Activated CD4-positive, alpha-beta T cell treated with anti-CD3 and anti-CD28 coated beads, Interleukin-2, Interleukin-6, amounts not matched to agents 100 ng/mL and 50 ng/mL, durations not matched to agents 16 hours and 8 hours (primary cell): ENCODE measurements at regions not wholly inside any gene's neighbourhood (a gene's known extent, or its start where the extent isn't known, plus 50 kb on each side); places are given as distances from the start of the nearest gene placed in this dataset.
"Not testable (repeated sequence)": the region's sequence is repeated elsewhere in the genome, so short reads cannot be mapped to it uniquely, and the experiment has no call there.

Source experiments
- DNase-seq: peaks from one replicate; pipeline ENCODE4 v3.0.0-alpha.2; 2020

DNA sequence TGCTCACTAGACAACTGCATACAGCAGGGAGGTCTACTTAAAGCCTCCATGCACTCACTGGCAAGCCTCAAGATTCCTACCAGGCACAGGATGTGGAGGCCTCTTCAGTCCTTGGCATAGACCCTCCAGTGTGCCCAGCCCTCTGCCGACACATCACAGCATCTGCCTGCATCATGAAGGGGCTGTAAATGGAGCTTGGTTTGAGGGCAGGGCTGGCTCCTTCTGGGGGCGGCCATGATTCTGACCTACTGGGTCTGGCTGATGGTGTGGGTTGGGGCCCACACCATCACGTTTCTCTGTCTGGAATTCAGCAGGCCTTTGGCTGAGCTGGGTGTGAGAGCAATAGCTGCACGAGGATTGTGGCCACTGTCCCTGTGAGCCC is 84.9 kb upstream of the SHB start:
- no peak for DNase-seq

DNA sequence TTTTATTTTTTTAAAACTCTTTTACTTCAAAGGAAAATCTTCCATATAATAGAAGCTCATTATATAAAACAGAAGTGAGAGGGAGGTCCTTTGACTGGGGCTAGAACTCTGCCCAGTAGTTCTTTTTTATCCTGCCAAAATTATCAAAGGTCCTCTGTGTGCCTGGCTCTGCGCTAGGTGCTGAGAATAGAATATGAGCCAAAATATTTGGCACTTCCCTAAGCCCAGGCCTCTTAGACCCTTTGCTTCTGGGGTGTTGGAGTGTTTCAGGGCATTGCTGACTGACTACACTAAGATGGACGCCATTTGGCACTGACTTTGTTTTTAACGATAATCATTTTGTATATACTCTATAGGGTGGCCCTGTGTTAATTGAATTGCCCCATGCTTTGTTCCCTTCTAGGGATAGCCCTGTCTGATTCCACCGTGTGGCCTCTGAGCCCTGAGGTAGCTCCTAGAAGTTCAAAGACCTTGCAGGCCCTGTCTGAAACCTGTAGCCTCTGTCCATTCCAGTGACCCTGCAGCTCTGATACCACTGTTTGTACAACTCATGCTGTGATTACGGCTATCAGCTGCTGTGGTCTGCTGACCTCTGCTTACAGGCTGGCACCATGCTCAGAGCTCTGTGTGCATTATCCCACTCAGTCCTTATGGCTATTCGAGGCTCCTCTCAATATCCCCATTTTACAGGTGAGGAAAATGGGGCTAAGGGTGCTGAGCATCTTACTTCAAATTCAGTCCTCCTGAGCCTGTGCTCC is 84.3 kb upstream of the SHB start:
- no peak for DNase-seq

DNA sequence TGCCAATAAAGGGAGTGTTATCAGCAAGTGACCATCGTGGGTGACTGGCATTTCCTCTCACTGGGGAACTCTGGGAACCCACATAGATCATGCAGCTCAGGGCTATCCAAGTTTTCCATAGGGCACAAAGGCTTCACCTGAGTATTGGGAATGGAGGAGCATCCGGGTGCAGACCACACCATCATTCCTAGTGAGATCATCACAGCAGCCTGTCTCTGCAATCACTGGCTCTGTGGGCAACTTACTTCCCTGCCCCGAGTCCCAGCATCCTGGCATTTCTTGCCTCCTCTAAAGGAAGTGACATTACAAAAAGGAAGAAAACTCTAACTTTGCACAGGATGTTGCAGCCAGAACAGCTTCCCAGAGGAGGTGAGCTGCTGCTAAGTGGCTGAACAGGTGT is 80.6 kb upstream of the SHB start:
- no peak for DNase-seq

DNA sequence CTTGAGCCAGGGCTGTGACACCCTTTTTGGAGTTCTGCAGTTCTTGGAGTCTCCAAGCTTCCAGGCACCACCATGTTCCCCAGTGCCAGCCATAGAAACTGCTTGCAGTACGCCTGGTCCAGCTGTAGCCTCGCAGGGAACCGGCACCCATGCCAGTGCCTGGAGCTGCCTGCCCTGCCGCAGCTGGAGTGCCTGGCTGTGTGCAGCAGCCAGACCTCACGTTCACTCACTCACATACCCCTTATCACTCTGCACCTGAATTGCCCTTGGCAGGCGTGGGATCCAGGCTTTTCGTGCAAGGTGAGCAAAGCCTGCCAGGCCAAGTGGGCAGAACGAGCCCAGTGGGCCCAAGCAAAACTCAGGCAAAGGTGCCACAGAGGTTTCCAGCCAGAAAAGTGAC is 77.8 kb upstream of the SHB start:
- DNase-seq: no peak

DNA sequence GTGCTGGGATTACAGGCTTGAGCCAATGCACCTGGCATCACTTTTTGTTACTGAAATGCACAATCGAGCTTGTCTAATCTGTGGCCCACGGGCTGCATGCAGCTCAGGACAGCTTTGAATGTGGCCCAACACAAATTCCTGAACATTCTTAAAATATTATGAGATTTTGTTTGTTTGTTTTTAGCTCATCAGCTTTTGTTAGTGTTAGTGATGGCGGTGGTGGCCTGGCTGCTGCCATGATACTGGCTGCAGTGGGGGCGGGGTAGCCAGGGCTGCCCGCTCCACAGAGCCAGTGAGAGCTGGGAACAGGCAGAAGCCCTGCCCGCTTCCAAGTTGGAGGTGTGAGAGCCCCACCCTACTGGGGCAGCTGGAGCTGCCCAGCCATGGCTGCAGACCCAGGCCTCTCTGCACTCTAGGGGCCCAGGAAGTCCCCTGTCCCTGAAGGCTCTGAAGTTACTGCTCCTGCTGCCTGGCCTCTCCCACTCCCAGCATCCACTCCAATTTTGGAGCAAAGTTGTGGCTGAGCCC is 76.6 kb upstream of the SHB start:
- no peak for DNase-seq

DNA sequence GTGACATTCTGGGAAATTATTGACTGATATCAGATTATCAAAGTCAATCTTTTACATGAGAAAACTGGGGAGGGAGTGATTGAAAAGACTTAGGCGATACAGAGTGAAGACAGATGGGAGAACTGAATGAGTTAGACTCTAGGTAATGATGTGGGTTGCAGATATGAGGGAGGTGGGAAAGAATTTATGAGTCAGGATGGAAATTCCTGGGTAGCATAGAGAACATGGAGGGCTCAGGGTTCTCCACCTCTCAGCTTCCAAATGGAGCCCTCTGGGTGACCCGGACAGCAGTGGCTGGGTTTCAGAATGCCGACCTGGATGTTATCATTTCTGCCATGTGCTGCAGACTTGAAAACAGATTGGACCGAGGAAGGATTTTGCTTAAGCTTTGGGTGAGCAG is 75.4 kb upstream of the SHB start:
- no peak for DNase-seq

DNA sequence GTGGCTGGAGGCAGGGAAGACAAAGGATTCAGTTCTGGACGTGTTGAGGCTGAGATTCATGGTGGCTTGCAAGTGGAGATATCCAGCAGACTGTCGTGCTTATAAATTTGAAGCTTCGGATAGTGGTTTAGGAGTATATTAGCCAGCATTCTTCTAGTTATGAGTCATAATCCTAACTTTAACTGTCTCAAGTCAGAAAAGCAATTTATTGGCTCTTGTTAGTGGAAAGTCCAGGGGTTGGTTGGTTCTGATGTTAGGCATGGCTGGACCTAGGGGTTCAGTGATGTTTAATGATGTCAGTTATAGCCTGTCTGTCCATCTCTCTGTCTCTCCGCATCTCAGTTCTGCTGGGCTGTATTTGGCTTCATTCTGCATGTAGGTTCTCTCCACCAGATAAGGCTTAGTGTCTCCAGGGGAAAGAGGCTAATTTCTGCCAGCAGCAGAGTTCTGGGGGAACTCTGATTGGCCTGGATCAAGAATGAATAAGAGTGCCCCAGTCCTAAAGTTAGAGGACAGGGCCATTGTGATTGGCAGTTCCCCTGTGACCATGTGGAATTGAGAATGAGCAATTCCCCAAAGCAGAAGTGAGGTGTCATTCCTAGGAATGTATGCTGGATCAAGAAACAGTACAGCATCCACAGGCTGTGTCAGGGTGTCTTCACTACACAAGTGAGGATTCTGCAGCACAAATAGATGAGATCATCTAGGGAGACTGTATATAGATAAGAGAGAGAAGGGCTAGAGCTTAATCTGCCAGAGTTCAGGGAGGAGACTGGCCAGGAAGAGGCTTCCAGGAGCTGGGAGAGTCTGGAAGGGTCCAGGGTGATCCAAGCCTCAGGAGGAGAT is 72.9 kb upstream of the SHB start:
- DNase-seq: no peak

DNA sequence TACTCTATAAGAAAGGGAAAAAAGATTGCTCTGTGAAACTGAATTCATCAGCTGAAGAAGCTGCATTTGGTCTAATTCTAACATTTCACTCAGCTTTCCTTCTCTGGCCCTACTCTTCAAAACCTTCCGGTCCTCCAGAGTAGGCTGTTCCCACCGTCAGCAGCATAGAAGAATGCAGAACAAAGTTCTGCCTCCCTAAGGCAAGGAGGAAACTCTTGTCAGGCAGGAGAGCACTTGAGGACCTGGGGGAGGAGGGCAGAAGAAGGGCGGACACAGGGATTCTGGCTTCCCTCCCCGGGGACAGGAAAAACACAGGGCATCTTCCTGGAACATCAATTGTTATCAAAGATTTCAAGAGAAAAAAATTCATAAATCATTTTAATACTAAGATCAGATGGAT is 69.2 kb upstream of the SHB start:
- no peak for DNase-seq

DNA sequence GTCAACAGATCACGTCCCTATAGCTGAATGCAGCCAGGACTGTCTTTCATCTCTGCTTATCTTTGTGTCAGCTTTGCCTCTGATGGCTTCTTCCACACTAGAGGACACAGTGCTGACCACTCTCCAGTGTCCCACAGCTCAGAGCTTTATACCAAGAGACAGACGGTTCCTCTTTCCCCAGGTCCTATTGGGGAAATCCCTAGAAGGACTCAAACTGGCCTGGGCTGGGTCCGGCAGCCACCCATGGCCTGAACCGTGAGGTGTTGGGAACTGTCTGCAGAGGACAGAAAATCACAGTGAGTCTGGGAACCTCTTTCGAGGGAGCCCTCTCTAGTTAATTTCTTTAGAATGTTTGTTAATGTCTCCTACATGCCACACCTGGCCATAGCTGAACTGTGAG is 68.3 kb upstream of the SHB start:
- DNase-seq: no peak

DNA sequence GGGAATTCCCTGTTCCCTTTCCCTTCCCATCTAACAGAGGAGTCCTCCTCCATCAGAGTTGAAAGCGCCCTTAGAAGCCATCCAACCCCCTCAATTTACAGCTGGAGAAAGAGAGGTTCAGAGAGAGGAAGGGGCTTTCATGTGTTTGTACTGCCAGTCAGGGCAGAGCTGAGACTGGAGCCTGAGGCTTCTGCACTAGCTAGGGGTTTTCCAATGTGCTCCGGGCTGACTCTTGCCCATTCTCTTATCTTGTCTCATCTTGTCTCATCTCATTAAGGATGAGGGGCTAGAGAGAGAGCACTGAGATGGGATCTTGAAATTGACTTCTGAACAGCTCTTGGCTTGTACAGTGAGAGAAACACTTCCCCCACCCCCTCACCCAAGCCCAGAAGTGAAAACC is 67.4 kb upstream of the SHB start:
- DNase-seq: no peak

DNA sequence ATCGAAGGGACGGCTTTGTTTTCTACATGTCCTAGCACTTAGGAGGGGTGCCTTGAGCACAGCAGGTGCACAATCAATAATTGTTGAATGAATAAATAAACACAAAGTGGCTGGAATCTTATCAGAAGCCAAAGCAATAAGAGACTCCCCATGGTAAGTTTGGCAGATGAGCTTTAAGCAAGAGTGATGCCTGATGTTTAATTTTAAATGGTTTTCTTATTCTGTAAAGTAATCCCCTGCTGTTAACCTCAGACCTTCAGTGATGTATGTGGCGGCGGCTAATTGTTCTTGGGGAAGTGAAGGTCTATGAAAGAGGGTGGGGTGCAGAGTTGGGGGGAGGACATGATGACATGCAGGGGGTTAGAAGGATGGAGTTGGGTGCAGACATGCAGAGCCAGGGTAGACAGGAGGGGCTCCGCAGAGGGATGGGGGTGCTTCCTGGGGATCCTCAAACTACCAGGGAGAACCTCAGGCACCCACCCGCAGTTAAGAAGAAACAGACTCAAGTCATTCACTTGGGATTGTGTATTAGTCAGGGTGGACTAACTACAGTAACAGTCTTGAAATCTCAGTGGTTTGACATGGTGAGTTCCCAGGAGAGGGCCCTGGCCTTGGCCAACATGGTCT is 65.7 kb upstream of the SHB start:
- DNase-seq: no peak

DNA sequence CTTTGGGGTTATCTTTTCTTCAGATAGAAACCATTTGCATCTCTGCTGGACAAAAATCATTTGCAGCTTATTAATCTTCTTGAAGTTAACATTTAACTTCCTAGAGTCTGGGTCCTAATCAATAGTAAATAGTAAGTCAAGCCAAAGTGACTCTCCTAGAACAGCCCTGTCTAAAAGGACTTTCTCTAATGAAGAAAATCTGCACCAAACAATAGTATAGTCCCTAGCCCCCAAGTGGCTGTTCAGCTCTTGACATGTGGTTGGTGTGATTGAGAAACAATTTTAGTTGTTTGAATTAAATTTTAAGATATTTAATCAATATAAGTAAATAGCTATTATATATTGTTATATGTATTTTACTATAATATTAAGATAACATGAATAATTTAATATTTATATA is 64.6 kb upstream of the SHB start:
- DNase-seq: no peak

DNA sequence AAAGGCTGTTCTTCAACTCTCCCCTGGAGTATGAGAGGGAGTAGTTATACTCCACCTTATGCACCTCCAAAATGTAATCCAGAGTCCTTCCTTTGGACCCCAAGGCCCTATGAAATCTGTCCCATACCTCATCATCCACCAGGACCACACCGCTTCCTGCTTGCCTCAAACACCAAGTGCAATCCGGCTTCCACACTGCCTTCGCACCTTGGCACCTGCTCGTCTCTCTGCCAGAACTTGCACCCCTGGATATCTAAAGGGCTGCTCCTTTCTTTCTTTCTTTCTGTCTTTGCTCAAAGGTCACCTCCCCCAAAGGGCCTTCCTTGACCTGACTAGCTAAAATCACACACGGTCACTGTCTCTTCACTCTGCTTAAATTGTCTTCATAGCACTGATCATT is 63.9 kb upstream of the SHB start:
- no peak for DNase-seq

DNA sequence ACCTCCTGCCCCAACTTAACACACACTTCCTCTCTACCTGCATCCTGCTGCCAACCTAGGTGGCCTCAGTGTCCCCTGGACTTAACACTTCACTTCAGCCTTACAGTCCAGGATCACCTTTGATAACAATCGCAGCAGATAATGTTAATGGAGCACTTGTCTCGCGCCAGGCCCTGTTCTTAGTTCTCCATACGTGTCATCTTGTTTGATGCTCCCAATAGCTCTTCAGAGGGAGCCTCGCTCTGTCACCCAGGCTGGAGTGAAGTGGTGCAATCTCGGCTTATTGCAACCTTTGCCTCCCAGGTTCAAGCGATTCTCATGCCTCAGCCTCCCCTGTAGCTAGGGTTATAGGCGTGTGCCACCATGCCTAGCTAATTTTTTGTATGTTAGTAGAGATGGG is 62.7 kb upstream of the SHB start:
- DNase-seq: no peak

DNA sequence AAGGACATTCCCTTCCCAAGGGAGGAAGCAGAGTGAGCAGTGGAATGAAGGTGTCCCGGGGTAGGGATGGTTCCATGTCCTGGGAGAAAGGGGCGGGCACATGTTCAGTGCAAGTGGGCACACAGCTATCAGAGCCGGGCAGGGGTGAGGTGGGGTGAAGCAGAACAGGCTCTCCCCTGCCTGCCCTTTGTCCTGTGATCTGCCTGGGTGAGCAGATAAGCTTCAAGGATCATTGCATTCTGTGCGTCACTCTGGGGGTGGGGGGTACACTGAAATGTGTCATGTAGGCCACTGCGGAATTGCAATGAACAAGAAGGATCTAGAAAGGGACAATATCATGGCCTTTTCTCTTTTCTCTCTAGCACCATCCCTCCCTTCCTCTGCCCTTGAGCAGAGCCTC is 61.7 kb upstream of the SHB start:
- DNase-seq: no peak

DNA sequence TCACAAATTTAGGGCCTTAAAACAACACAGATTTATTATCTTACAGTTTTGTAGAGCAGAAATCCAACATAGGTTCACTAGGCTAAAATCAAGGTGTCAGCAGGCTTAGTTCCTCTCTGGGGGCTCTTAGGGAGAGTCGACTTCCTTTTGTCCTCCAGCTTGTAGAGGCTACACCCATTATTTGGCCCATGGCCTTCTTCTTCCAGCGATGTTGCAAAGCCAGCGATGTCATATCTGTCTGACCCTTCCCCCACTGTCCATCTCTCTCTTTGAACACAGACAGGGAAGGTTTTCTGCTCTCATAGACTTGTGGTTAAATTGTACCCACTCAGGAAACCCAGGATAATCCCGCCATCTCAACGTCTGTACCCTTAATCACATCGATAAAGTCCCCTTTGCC is 60.3 kb upstream of the SHB start:
- DNase-seq: no peak

DNA sequence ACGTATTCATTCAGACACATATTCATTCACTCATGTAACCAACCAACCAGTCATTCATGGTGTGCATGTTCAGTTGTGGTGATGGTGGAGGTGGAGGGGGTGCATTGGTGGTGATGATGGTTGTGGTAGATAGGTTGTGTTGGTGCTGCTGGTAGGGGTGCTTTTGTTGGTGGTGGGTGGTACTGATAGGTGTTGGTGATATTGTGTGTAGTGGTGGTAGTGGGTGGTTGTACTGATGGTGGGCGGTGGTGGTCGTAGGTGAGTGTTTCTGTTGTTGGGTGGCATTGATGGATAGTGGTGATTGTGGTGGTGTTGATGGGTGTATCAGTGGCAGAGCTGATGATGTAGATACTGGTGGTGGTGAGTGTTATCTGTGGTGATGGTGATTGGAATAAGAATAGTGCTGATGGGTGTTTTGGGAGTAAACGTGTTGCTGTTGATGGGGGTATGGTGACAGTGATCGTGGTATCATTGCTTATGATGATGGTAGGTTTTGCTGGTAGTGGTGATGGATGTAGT is 59.8 kb upstream of the SHB start:
- DNase-seq: no peak

DNA sequence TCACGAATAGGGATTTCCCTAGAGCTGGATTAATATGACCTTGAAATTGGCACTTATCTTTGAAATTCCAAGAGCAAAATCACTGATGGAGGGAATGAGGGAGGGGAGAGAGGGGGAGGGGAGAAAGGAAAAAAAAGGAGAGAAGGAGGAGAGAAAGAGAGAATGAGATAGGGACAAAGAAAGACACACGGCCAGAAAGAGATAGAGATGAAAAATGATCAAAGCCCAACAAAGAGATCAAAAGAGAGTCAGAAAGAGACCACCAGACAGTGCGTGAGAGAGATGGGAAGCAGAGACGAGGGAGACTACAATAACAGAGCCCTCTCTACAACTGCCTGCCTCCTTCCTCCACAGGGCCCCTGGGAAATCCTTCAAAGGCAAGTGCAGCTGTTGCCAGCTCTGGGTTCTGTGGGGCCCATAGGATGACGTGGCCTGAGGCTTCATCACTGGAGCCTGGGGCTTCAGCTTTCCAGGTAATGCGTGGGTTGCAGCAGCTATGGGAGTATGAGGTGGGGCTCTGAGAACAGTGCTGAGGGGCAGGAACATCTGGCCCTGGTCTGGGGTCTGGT is 58.3 kb upstream of the SHB start:
- no peak for DNase-seq

DNA sequence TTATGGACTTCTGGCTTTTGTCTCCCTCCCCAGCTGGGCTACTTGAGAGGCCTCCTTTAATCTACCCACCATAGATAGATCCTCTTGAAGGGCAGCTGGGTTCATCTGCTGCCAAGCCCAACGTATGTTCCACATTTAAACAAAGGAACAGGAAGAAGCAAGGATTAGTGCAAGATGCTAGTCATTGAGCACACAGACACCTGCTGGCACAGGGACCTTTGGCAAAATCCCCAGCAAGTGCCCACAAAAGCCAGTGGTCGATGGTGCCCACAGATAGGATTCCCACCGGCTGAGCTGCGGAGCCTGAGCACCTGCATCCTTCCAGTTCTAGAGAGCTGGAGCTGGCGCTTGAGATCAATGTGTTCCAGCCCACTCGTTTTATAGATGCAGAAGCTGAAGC is 57.7 kb upstream of the SHB start:
- DNase-seq: no peak

DNA sequence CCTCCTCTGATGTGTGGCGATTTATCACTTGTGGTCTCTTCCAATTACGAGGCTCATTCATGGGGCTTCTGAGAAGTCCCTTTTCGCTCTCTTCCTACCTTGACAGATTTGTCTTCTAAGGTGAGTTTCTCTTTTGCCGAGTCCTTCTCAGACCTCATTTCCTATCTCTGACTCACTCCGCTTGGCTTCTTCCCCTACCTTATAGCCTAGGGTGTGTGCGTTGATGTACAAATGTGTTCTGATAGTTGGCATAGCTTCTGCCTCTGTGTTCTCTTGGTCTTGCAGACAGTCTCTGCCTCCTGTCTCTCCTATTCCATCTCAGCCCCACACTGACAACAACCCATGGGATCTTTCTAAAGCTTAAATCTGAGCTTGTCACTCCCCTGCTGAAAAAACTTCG is 56.9 kb upstream of the SHB start:
- no peak for DNase-seq

DNA sequence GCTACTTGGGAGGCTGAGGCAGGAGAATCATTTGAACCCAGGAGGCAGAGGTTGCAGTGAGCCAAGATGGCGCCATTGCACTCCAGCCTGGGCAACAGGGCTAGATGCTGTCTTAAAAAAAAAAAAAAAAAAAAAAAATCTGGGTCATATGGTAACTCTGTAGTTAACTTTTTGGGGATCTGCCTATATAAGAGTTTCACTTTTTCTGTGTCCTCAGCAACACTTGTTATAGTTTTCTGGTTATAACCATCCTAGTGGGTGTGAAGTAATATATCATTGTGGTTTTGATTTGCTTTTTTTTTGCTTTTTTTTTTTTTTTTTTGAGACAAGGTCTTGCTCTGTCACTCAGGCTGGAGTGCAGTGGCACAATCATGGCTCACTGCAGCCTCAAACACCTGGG is 54.3 kb upstream of the SHB start:
- not testable (repeated sequence) for DNase-seq

DNA sequence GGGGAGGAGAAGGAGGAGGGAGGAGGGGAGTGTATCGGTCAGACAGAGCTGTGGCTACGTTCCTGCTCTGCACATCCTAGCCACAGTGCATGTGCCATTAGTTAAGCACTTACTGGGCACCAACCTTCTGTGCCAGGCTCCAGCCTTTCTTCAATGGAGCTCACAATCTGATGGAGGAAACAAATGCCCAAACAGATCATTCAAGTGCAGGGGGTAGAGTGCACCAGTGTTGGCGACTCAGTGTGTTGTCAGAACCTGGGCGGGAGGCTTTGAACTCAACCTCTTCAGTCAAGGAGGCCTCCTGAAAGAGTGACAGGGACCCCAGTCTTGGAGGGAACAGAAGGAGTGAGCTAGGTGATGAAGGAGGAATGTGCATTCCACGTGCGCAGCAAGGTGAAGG is 51.9 kb upstream of the SHB start:
- DNase-seq: no peak

DNA sequence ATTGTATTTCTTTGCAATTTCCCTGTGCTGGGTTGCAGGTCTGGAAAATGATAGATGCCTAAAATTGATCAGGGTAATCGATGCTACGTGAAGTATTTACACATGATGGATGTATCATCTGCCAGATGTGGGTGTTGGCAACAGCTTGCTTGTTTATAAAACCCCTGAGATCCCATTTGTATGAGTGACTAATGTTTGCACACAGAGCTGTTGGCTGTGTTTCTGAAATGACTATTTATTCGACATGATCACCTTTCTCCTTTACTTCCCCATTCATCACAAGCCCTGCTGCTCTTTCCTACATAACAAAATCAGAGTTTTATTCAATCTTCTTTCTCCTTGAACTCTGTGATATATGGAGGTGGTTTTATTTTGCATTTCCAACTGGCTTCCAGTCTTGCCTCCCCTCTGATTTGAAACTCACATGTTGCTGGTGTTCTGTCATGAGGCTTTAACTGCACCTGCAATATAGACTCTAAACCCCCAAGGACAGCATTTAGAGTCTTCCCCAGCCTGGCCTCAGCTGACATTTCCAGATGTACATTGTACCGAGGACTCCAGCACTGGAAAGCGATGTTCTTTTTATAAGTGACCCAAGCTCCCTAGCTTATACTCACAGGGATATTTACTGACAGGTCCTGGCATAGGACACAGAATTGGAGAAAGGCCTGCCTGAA is 50.7 kb upstream of the SHB start:
- no peak for DNase-seq
